ENCODE measurements at regions not wholly inside any gene's neighbourhood (a gene's known extent, or its start where the extent isn't known, plus 50 kb on each side); places are given as distances from the start of the nearest gene placed in this dataset.

- no peak for TF ChIP-seq CTCF (IDR thresholded peaks at IDR 0.05)
- intact Hi-C loops (cut with micrococcal nuclease) = no loop called here
- Histone ChIP-seq H4K20me1 (ENCODE audit: insufficient read depth, low read length) (no peaks in the 10 kb centered on the region), H3K79me2 (ENCODE audit: insufficient read depth, low read length) (no peaks in the 10 kb centered on the region), H3K4me3 (replicated peaks in 1 of 3; ENCODE audit: low read depth in 2 of 3, low read length in 3 of 3) (no peak overlapping the region), H3K4me2 (replicated peaks; ENCODE audit: extremely low read depth, low read length, poor library complexity, severe bottlenecking) (no peak overlapping the region), H3K27ac (ENCODE audit: low read depth in 1 of 2, low read length in 2 of 2) (no peak overlapping the region), H2AFZ (ENCODE audit: insufficient read depth, low read depth, low read length, poor library complexity, severe bottlenecking) (no peak overlapping the region), H3K9ac (ENCODE audit: insufficient read depth, low read length, poor library complexity, severe bottlenecking) (no peak overlapping the region), H3K36me3 (replicated peaks in 1 of 2; ENCODE audit: control insufficient read depth in 1 of 2, insufficient read depth in 2 of 2, low read length in 2 of 2) (no peaks in the 10 kb centered on the region), H3K27me3 (ENCODE audit: control insufficient read depth in 2 of 2, insufficient read depth in 2 of 2, low read length in 2 of 2) (no peaks in the 10 kb centered on the region), H3K9me3 (replicated peaks in 1 of 2; ENCODE audit: control insufficient read depth in 1 of 2, insufficient read depth in 1 of 2, low read length in 2 of 2) (no peaks in the 10 kb centered on the region), H3K4me1 (ENCODE audit: control insufficient read depth in 1 of 2, insufficient read depth in 2 of 2, low read length in 2 of 2) (no peaks in the 10 kb centered on the region)
- Mint-ChIP-seq H3K9me3 (peaks cover 0 to 2% (median 0%) of the 10 kb centered on the region in 7 donors), H3K27me3 (ENCODE audit: low read depth in 3 of 3) (peaks cover 0 to 5% (median 3%) of the 10 kb centered on the region in 3 donors), H3K4me3 (no peak overlapping the region), H3K27ac (no peak overlapping the region), H3K36me3 (no peaks in the 10 kb centered on the region), H3K4me1 (no peaks in the 10 kb centered on the region)
- peak in 1 of 3 donors; percentile 15 for DNase-seq
- 90% methylated on average over 10 of the region's 13 CpGs for WGBS (ENCODE audit: insufficient coverage)
Observed at GRCh38 chr12:89098441-89099112, 253.7 kb downstream of the DUSP6 start.

GRCh38 chr12:89092297-89092696 lies 260.0 kb downstream of the DUSP6 start:
- Histone ChIP-seq H4K20me1 (ENCODE audit: insufficient read depth, low read length) (no peaks in the 10 kb centered on the region), H3K4me2 (replicated peaks; ENCODE audit: extremely low read depth, low read length, poor library complexity, severe bottlenecking) (no peak overlapping the region), H3K36me3 (replicated peaks in 1 of 2; ENCODE audit: control insufficient read depth in 1 of 2, insufficient read depth in 2 of 2, low read length in 2 of 2) (no peaks in the 10 kb centered on the region), H3K27ac (ENCODE audit: low read depth in 1 of 2, low read length in 2 of 2) (no peak overlapping the region), H3K9me3 (replicated peaks in 1 of 2; ENCODE audit: control insufficient read depth in 1 of 2, insufficient read depth in 1 of 2, low read length in 2 of 2) (peaks cover 21 to 22% of the 10 kb centered on the region in 2 donors), H3K79me2 (ENCODE audit: insufficient read depth, low read length) (no peaks in the 10 kb centered on the region), H3K27me3 (ENCODE audit: control insufficient read depth in 2 of 2, insufficient read depth in 2 of 2, low read length in 2 of 2) (no peaks in the 10 kb centered on the region), H2AFZ (ENCODE audit: insufficient read depth, low read depth, low read length, poor library complexity, severe bottlenecking) (no peak overlapping the region), H3K4me3 (replicated peaks in 1 of 3; ENCODE audit: low read depth in 2 of 3, low read length in 3 of 3) (no peak overlapping the region), H3K9ac (ENCODE audit: insufficient read depth, low read length, poor library complexity, severe bottlenecking) (no peak overlapping the region), H3K4me1 (ENCODE audit: control insufficient read depth in 1 of 2, insufficient read depth in 2 of 2, low read length in 2 of 2) (no peaks in the 10 kb centered on the region)
- Mint-ChIP-seq H3K27me3 (ENCODE audit: low read depth in 3 of 3) (peaks cover 0 to 4% (median 1%) of the 10 kb centered on the region in 3 donors), H3K4me1 (peaks cover 1% of the 10 kb centered on the region), H3K9me3 (peaks cover 13 to 26% (median 23%) of the 10 kb centered on the region in 7 donors), H3K36me3 (peaks cover 2 to 12% of the 10 kb centered on the region in 2 donors), H3K27ac (no peak overlapping the region), H3K4me3 (no peak overlapping the region)
- WGBS (ENCODE audit: insufficient coverage) = 86% methylated on average over 1 of the region's 2 CpGs
- no peak for DNase-seq
- intact Hi-C loops (cut with micrococcal nuclease) = no loop called here
- no peak for TF ChIP-seq CTCF (IDR thresholded peaks at IDR 0.05)

Measured in CD14-positive monocyte (primary cell).